GM21786 (cell line): ENCODE measurements at regions not wholly inside any gene's neighbourhood (a gene's known extent, or its start where the extent isn't known, plus 50 kb on each side); places are given as distances from the start of the nearest gene placed in this dataset.
"Not testable (repeated sequence)": the region's sequence is repeated elsewhere in the genome, so short reads cannot be mapped to it uniquely, and the experiment has no call there.

Source experiments
- ATAC-seq: cut with Tn5 transposase; IDR thresholded peaks from one replicate; pipeline ENCODE4 v1.9.1; 2021; ENCODE audit not compliant: unreplicated experiment

GRCh38 chr9:7484014-7484413 is 315.6 kb downstream of the DMAC1 start:
- ATAC-seq = not testable (repeated sequence)

- ATAC-seq = no peak
Observed at GRCh38 chr9:7481570-7481969, 318.0 kb downstream of the DMAC1 start.

GRCh38 chr9:7479300-7479699 is 320.3 kb downstream of the DMAC1 start:
- no peak for ATAC-seq

GRCh38 chr9:7478646-7479045 is 320.9 kb downstream of the DMAC1 start:
- ATAC-seq = no peak

- ATAC-seq = no peak
Observed at GRCh38 chr9:7467186-7467585, 332.4 kb downstream of the DMAC1 start.

GRCh38 chr9:7461791-7462190 is 337.8 kb downstream of the DMAC1 start:
- ATAC-seq = no peak

- no peak for ATAC-seq
Observed at GRCh38 chr9:7456793-7457530, 342.6 kb downstream of the DMAC1 start.

GRCh38 chr9:7456377-7456776 is 343.2 kb downstream of the DMAC1 start:
- ATAC-seq = no peak

GRCh38 chr9:7454624-7455023 is 345.0 kb downstream of the DMAC1 start:
- ATAC-seq = no peak

- no peak for ATAC-seq
Observed at GRCh38 chr9:7452378-7452777, 347.2 kb downstream of the DMAC1 start.

- ATAC-seq = no peak
Observed at GRCh38 chr9:7451062-7451461, 348.5 kb downstream of the DMAC1 start.

- ATAC-seq = no peak
Observed at GRCh38 chr9:7443541-7443940, 356.0 kb downstream of the DMAC1 start.

GRCh38 chr9:7439355-7439995 is 360.1 kb downstream of the DMAC1 start:
- no peak for ATAC-seq

- no peak for ATAC-seq
Observed at GRCh38 chr9:7436754-7437153, 362.8 kb downstream of the DMAC1 start.

- ATAC-seq = no peak
Observed at GRCh38 chr9:7433508-7434292, 365.9 kb downstream of the DMAC1 start.

GRCh38 chr9:7432989-7433388 is 366.6 kb downstream of the DMAC1 start:
- ATAC-seq = no peak

- not testable (repeated sequence) for ATAC-seq
Observed at GRCh38 chr9:7417397-7417796, 382.2 kb downstream of the DMAC1 start.

GRCh38 chr9:7415836-7416235 is 383.7 kb downstream of the DMAC1 start:
- ATAC-seq = no peak

- no peak for ATAC-seq
Observed at GRCh38 chr9:7408845-7409244, 390.7 kb downstream of the DMAC1 start.

GRCh38 chr9:7407246-7407645 is 392.3 kb downstream of the DMAC1 start:
- no peak for ATAC-seq

GRCh38 chr9:7405924-7406604 is 393.5 kb downstream of the DMAC1 start:
- ATAC-seq = peak; percentile 78
